Mononuclear cell (primary cell): ENCODE measurements at regions not wholly inside any gene's neighbourhood (a gene's known extent, or its start where the extent isn't known, plus 50 kb on each side); places are given as distances from the start of the nearest gene placed in this dataset.

ENCODE experiments used
- H3K27me3 ChIP-seq: 2 replicates; pipeline ENCODE4 v1.6.0; 2011; ENCODE audit warnings: low read length, control low read depth; ENCODE audit not compliant: insufficient read depth
- H3K4me1 ChIP-seq: 2 replicates; pipeline ENCODE4 v1.5.1; 2011; ENCODE audit warnings: mild to moderate bottlenecking, low read length, control low read depth; ENCODE audit not compliant: insufficient read depth
- H3K4me3 ChIP-seq: 2 replicates; pipeline ENCODE4 v1.5.1; 2011; ENCODE audit warnings: mild to moderate bottlenecking, low read length, moderate library complexity
- H3K9me3 ChIP-seq: 2 replicates; pipeline ENCODE4 v1.5.1; 2011; ENCODE audit warnings: low read depth, mild to moderate bottlenecking, control low read depth, low read length

DNA sequence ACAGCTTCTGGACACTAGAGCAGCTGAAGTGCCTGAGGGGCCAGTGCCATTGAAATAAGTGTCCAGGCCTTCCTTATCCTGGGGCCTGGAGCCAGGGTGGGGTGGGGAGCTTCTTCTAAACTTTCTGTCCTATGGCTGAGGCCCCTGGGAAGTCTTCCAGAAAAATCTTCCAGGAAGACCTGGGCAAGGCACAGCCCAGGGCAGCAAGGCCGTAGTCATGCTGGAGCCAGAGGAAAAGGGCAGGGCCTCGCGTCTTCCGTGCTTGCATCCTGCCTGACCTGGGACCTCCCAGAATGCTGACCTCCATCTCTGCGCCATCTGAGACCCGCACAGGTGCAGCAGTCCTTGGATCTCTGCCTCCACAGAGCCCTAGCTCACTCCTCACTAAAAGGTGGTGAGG is 96.7 kb upstream of the SLC44A3 start:
- H3K4me1 ChIP-seq = peaks cover 47% of the 10 kb centered on the region
- no peak overlapping the region for H3K4me3 ChIP-seq

DNA sequence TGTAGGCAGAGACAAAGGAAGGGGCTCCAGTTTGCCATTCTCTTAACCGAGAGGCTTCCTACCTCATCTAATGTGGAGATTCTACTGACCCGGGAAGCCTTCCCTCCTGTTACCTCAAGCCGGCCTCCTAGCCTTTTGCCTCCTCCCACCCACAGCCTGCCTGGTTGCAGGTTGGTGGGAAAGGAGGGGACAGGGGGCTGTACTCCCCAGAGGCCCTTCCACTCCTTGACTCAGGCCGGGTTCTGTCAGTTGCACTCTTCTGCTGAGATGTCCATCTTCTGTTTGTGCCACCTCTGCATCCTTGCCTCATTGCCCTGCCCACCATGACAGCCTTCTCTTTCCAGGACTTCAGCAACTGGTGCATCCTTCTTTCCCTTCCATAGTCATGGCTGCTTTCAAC is 98.0 kb upstream of the SLC44A3 start:
- no peaks in the 10 kb centered on the region for H3K27me3 ChIP-seq
- peaks cover 47% of the 10 kb centered on the region for H3K4me1 ChIP-seq
- no peak overlapping the region for H3K4me3 ChIP-seq
- H3K9me3 ChIP-seq = no peaks in the 10 kb centered on the region

More for the DNA sequence above, 96.7 kb upstream of the SLC44A3 start:
- no peaks in the 10 kb centered on the region for H3K9me3 ChIP-seq
- no peaks in the 10 kb centered on the region for H3K27me3 ChIP-seq

DNA sequence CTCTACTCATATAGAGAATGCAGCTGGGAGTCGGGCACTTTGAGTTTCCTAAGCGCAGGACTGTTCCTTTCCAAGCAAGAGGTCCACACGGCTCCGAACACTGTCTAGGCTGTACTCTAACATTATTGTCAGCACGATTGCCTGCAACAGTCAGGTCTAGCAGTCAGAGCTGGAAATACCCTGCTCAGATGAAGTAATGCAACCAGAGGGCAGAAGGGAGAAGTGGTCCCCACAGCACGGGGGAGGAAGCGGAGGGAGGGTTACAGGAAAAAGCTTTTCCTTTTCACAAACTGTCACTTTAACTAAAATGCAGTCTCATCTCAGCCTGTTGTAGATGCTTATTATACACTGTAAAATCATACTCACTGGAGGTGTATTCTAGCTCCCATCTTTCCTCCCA is 98.9 kb upstream of the SLC44A3 start:
- peaks cover 57% of the 10 kb centered on the region for H3K4me1 ChIP-seq
- no peak overlapping the region for H3K4me3 ChIP-seq
- H3K27me3 ChIP-seq = no peaks in the 10 kb centered on the region

GRCh38 chr1:94719926-94720793 is 100.0 kb upstream of the SLC44A3 start:
- H3K4me1 ChIP-seq = peaks cover 57% of the 10 kb centered on the region
- no peaks in the 10 kb centered on the region for H3K27me3 ChIP-seq
- no peaks in the 10 kb centered on the region for H3K9me3 ChIP-seq
- no peak overlapping the region for H3K4me3 ChIP-seq

More for the DNA sequence above, 98.9 kb upstream of the SLC44A3 start:
- H3K9me3 ChIP-seq = no peaks in the 10 kb centered on the region

DNA sequence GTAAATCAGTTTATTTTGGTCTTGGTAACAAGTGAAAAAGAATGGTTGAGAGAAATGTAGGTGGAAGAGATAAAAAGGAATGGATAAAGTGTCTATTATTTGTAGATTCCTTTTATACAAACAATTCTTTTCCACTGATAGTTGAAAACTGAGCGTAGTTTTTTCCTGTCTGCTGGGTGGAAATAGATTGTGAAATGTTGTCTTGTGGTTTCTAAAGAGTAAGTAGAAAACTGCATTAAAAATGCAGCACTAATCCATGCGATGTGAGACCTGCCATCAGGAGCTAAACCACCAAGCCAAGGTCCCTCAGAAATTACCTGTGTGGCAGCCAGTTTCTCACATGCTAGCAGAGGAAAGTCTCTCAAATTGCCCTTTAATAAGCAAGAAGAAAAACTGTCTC is 103.2 kb upstream of the SLC44A3 start:
- H3K4me3 ChIP-seq = no peak overlapping the region
- peaks cover 58% of the 10 kb centered on the region for H3K4me1 ChIP-seq
- no peaks in the 10 kb centered on the region for H3K27me3 ChIP-seq
- no peaks in the 10 kb centered on the region for H3K9me3 ChIP-seq

DNA sequence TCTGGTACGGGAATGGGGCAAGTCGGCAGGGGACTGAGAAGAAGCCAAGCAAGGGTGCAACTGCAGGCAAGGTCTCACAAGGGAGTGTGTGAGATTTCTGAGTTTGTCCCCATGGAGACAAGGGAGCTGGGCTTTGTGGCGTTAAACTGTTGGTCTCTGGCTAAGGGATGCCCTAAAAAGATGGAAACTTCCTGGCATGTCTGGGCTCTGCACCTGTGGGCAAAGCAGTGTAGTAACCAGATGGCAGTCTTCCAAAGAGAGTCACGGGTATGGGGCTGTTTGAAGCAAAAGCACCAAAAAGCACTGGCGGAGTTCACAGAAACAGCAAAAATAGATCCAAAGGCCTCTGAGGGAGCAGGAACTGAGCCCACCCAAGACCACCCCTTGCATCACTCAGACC is 104.8 kb upstream of the SLC44A3 start:
- no peaks in the 10 kb centered on the region for H3K27me3 ChIP-seq
- peaks cover 43% of the 10 kb centered on the region for H3K4me1 ChIP-seq
- H3K9me3 ChIP-seq = no peaks in the 10 kb centered on the region
- H3K4me3 ChIP-seq = no peak overlapping the region

- Histone ChIP-seq H3K9me3 (no peaks in the 10 kb centered on the region), H3K4me3 (no peak overlapping the region), H3K4me1 (peaks cover 35% of the 10 kb centered on the region), H3K27me3 (no peaks in the 10 kb centered on the region)
Observed at GRCh38 chr1:94714552-94714951, 105.6 kb upstream of the SLC44A3 start.

- Histone ChIP-seq H3K4me1 (peaks cover 33% of the 10 kb centered on the region), H3K4me3 (no peak overlapping the region), H3K9me3 (no peaks in the 10 kb centered on the region), H3K27me3 (no peaks in the 10 kb centered on the region)
Observed at GRCh38 chr1:94714152-94714551, 106.0 kb upstream of the SLC44A3 start.

DNA sequence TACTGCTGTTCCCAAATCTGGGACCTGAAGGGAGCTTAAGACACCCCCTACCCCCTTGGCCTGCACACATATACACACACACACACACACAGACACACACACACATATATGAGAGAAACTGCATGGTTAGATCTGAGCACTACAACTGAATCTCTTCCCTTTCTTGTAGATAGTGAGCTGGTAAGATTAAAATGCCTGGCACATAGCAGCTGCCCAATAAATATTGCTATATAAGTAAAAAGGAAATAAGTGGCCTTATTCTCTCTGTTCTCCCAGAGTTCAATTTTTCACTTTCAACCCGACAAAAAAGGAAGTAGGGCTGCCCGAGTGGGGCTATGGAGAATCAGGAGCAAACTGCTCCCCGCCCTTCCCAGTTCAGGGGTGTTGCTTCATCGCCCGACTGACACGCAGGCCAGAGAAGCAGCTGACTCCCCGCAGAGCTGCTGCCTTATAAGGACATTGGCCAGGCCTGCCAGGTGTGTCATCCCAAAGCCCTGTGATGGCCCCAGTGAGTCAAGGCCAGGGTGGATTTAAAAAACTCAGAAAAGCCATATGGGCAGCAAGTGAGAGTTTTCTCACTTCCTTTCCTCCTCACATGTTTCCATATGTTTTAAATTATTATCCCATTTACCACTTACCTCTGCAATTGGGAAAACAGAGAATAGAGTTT is 106.5 kb upstream of the SLC44A3 start:
- Histone ChIP-seq H3K9me3 (no peaks in the 10 kb centered on the region), H3K4me3 (no peak overlapping the region), H3K4me1 (peaks cover 33% of the 10 kb centered on the region), H3K27me3 (no peaks in the 10 kb centered on the region)

DNA sequence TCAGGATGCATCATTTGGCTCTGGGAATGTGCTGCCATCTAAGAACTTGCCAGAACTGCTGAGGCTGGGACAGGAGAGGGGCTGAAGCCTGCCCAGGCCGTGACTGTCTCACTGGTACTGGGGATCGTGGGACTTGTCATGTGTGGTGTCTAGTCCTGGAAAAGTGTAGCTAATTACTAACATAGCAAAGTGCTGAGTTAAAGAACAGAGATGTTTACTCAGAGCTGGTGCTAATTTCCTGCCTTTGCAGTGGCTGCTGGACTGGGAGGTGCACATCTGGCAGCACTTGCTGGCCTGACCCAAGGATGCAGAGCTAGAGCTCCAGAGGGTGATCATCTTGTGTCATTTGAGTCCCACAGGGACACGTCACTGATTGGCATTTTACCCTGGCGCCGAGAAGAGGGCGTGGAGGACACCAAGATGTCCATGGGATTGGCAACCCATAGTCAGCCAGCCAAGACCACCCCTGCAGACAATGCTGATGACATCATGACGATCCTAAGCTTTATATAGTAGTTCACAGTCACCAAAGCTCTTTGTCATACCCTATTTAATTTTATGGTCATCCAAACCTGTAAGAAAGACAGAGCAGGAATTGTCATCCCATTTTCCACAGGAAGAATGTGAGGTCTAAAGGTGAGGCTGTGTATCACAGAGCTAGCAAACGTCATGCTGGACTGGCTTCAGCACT is 110.1 kb upstream of the SLC44A3 start:
- Histone ChIP-seq H3K27me3 (no peaks in the 10 kb centered on the region), H3K9me3 (no peaks in the 10 kb centered on the region), H3K4me3 (no peak overlapping the region), H3K4me1 (peaks cover 23% of the 10 kb centered on the region)

GRCh38 chr1:94708811-94709210 is 111.3 kb upstream of the SLC44A3 start:
- Histone ChIP-seq H3K4me3 (no peak overlapping the region), H3K4me1 (peaks cover 12% of the 10 kb centered on the region), H3K27me3 (no peaks in the 10 kb centered on the region), H3K9me3 (no peaks in the 10 kb centered on the region)

DNA sequence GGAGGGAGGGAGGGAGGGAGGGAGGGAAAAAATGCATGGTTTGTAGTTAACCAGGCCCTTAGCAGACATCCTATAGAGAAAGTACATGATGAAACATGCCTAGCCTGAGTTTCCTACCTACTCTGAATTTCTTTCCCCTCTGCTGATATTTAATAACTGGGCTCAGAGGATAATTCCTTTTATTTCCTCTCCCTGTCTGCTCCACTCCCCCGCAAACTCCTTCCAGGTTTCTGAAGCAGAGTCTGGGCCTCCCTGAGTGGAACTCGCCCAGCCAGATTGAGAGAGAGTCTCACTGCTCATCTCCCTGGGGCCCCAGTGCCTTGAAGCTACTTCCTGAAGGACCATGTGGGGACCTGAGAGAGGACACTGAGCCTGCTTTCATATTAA is 111.9 kb upstream of the SLC44A3 start:
- no peak overlapping the region for H3K4me3 ChIP-seq
- H3K4me1 ChIP-seq = peaks cover 8% of the 10 kb centered on the region
- no peaks in the 10 kb centered on the region for H3K9me3 ChIP-seq
- H3K27me3 ChIP-seq = no peaks in the 10 kb centered on the region

DNA sequence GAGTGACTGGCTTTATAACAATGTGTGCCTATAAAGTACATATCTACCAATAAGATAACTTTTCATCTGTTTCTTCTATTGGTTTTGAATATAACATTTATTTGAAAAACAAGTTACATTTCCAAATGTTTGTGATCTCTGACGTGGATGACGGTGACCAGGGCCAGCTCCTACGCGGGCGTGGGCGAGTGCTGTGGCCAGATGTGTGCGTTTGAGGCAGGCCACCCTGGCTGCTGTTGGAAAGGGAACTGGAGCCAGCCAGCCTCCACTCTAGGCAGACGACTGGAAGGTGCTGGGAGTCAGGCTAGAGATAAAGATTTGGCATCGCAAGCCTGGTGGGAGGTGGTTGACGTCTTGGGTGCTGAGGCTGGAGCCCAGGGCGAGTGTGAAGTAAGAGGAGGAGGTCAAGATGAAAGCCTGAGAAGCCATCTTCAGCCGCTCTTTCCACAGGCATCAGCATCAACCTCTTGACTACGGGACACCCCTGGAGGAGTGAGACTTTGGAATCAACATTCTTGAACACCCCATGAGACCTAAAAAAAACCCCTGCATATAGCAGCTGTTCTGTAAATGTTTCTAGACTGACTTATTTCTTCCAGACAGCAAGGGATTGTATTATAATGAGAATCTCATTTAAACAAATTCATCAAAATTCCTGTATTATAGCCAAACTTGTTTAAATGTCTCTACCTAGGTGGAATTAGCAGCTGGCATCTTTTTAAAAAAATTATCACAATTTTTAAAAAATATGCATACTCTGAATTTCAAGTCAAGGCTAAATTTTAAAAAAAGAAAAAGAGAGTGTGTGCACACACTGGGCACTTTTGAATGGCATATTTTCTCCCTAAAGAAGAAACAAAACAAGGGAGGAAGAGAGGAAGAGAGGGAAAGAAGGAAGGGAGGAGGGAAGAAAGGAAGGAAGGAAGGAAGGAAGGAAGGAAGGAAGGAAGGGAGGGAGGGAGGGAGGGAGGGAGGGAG is 112.5 kb upstream of the SLC44A3 start:
- H3K9me3 ChIP-seq = no peaks in the 10 kb centered on the region
- H3K4me1 ChIP-seq = peaks cover 1% of the 10 kb centered on the region
- no peak overlapping the region for H3K4me3 ChIP-seq
- H3K27me3 ChIP-seq = no peaks in the 10 kb centered on the region

DNA sequence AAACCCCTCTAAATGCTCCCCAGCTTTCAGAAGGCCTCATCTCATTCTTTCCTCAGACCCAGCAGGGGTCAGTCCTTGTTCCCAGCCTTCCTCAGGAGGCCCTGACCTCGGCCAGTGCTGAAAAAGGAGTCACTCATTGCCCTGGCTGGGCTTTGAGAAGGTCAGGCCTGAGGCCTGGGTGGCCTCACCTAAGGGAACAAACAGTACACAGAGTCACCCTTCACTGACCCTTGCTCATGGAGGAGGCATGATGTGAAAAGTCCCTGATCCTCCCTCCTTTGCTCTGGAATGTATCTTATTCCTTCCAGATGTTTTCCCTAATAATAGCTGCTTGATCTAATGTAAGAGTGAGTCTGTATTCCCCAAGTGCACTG is 117.7 kb upstream of the SLC44A3 start:
- Histone ChIP-seq H3K4me1 (no peaks in the 10 kb centered on the region), H3K4me3 (no peak overlapping the region), H3K27me3 (no peaks in the 10 kb centered on the region), H3K9me3 (no peaks in the 10 kb centered on the region)
